ENCODE measurements at regions not wholly inside any gene's neighbourhood (a gene's known extent, or its start where the extent isn't known, plus 50 kb on each side); places are given as distances from the start of the nearest gene placed in this dataset.

GRCh38 chr7:155360495-155361345, 63.0 kb downstream of the INSIG1 start:
- H3K4me3 ChIP-seq (ENCODE audit: low read depth, low read length) = no peak overlapping the region
- in situ Hi-C loops (cut with HindIII; ENCODE audit: low sequenced_read_pairs) = no loop called here

DNA sequence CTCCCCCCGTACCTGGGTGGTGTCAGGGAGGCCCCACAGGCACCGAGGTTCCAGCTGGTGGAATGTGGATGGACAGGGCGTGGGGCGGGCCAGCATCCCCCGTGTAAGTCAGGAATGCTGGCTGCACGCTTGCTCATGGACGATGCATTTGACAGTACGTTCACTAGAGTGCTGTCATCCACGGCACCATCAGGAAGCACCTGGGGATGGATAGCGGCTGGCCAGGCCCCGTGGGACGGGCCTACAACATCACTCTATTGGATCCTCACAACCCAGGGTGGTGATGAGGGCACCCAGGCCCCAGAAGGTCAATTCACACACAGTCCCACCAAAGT, 63.6 kb downstream of the INSIG1 start:
- no peak for TF ChIP-seq CTCF (IDR thresholded peaks at IDR 0.05; ENCODE audit: low read depth, low read length)
- H3K4me3 ChIP-seq (ENCODE audit: low read depth, low read length) = no peak overlapping the region
- in situ Hi-C loops (cut with HindIII; ENCODE audit: low sequenced_read_pairs) = no loop called here
- DNase-seq (ENCODE audit: low read depth, low spot score) = no peak

More at GRCh38 chr7:155360495-155361345, 63.0 kb downstream of the INSIG1 start:
- no peak for TF ChIP-seq CTCF (IDR thresholded peaks at IDR 0.05; ENCODE audit: low read depth, low read length)
- no peak for DNase-seq (ENCODE audit: low read depth, low spot score)

DNA sequence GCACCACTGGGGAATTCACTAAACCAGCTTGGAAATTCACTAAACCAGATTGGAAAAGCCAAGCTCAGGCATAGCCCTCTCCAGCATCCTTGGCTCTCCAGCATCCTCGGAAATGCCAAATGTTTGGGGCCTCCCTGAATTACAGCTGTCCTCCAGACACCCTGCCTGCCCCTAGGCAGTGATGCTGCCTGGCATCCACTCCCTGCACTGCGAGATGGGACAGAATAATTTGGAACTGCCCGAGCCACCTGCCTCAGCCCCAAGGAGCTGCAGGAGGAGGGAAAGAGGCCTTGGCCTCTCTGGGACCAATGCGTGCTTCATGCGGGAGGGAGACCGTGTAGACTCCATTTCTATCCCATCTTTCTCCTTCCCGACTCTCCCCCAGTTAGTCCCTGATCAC, 64.3 kb downstream of the INSIG1 start:
- no peak for DNase-seq (ENCODE audit: low read depth, low spot score)
- in situ Hi-C loops (cut with HindIII; ENCODE audit: low sequenced_read_pairs) = no loop called here
- TF ChIP-seq CTCF (IDR thresholded peaks at IDR 0.05; ENCODE audit: low read depth, low read length) = no peak
- H3K4me3 ChIP-seq (ENCODE audit: low read depth, low read length) = no peak overlapping the region

- in situ Hi-C loops (cut with HindIII; ENCODE audit: low sequenced_read_pairs) = no loop called here
- no peak for DNase-seq (ENCODE audit: low read depth, low spot score)
- no peak for TF ChIP-seq CTCF (IDR thresholded peaks at IDR 0.05; ENCODE audit: low read depth, low read length)
- no peak overlapping the region for H3K4me3 ChIP-seq (ENCODE audit: low read depth, low read length)
Observed at GRCh38 chr7:155362380-155363145, 64.9 kb downstream of the INSIG1 start.

GRCh38 chr7:155363146-155363539, 65.5 kb downstream of the INSIG1 start:
- no peak for TF ChIP-seq CTCF (IDR thresholded peaks at IDR 0.05; ENCODE audit: low read depth, low read length)
- no peak for DNase-seq (ENCODE audit: low read depth, low spot score)
- no peak overlapping the region for H3K4me3 ChIP-seq (ENCODE audit: low read depth, low read length)
- in situ Hi-C loops (cut with HindIII; ENCODE audit: low sequenced_read_pairs) = no loop called here

GRCh38 chr7:155363852-155364600, 66.3 kb downstream of the INSIG1 start:
- no peak for TF ChIP-seq CTCF (IDR thresholded peaks at IDR 0.05; ENCODE audit: low read depth, low read length)
- H3K4me3 ChIP-seq (ENCODE audit: low read depth, low read length) = no peak overlapping the region
- in situ Hi-C loops (cut with HindIII; ENCODE audit: low sequenced_read_pairs) = no loop called here
- no peak for DNase-seq (ENCODE audit: low read depth, low spot score)

All from astrocyte of the spinal cord (primary cell).